Natural killer cell (primary cell): ENCODE measurements at regions not wholly inside any gene's neighbourhood (a gene's known extent, or its start where the extent isn't known, plus 50 kb on each side); places are given as distances from the start of the nearest gene placed in this dataset.
"Not testable (repeated sequence)": the region's sequence is repeated elsewhere in the genome, so short reads cannot be mapped to it uniquely, and the experiment has no call there.

Source experiments
- ATAC-seq, 3 donors: fragments of 150-1000 bp in 2 of 3; fragments of 200-7000 bp in 1 of 3; cut with Tn5 transposase; 1 replicate in 1 of 3; 2 replicates in 2 of 3; pipeline ENCODE4 v1.10.0; 2021; ENCODE audit warnings: mild to moderate bottlenecking in 2 of 3, moderate library complexity in 2 of 3
- DNase-seq, 2 donors: peaks; one replicate each; pipeline versions ENCODE4 v3.0.0 to v3.0.0-alpha.2; 2013 to 2021; ENCODE audit warnings: mixed read lengths in 1 of 2
- H3K27ac ChIP-seq: one replicate; pipeline ENCODE4 v1.5.1; 2013; ENCODE audit warnings: mild to moderate bottlenecking, low read length
- H3K27me3 ChIP-seq: one replicate; pipeline ENCODE4 v1.6.1; 2013; ENCODE audit warnings: low read length; ENCODE audit not compliant: control insufficient read depth, insufficient read depth
- H3K36me3 ChIP-seq: one replicate; pipeline ENCODE4 v1.6.1; 2013; ENCODE audit warnings: low read length; ENCODE audit not compliant: control insufficient read depth, insufficient read depth
- H3K4me1 ChIP-seq: one replicate; pipeline ENCODE4 v1.6.1; 2013; ENCODE audit warnings: low read length; ENCODE audit not compliant: control insufficient read depth, insufficient read depth
- H3K4me3 ChIP-seq: one replicate; pipeline ENCODE4 v1.5.1; 2013; ENCODE audit warnings: low read length
- H3K9me3 ChIP-seq: one replicate; pipeline ENCODE4 v1.6.1; 2013; ENCODE audit warnings: low read length; ENCODE audit not compliant: control insufficient read depth, insufficient read depth
- H3K27ac Mint-ChIP-seq, 2 donors: one replicate each; pipeline ENCODE4 v1.8.0; 2022; ENCODE audit warnings: mild to moderate bottlenecking in 2 of 2, mixed read lengths in 2 of 2, moderate library complexity in 1 of 2
- H3K27me3 Mint-ChIP-seq, 2 donors: one replicate each; pipeline ENCODE4 v1.8.0; 2022; ENCODE audit warnings: low read depth in 2 of 2, mixed read lengths in 2 of 2
- H3K36me3 Mint-ChIP-seq: one replicate; pipeline ENCODE4 v1.8.0; 2022; ENCODE audit warnings: mixed read lengths
- H3K4me1 Mint-ChIP-seq, 2 donors: one replicate each; pipeline ENCODE4 v1.8.0; 2022; ENCODE audit warnings: mixed read lengths in 2 of 2
- H3K4me3 Mint-ChIP-seq: one replicate; pipeline ENCODE4 v1.8.0; 2022; ENCODE audit warnings: mild to moderate bottlenecking, moderate library complexity, mixed read lengths
- H3K9me3 Mint-ChIP-seq, 2 donors: one replicate each; pipeline ENCODE4 v1.8.0; 2022; ENCODE audit warnings: mixed read lengths in 2 of 2
- WGBS: methylation state at CpG from one replicate; pipeline ENCODE4 v1.1.7; 2013; ENCODE audit warnings: missing lambda C conversion rate; ENCODE audit not compliant: insufficient coverage; 5-methylcytosine and 5-hydroxymethylcytosine counted together
- intact Hi-C: fragments of 100-400 bp; cut with micrococcal nuclease; formaldehyde crosslinking; loops from one replicate; pipeline ENCODE4 v1.14.2; 2022
- TF ChIP-seq, protein P1 (sequence below): fragments of 200-600 bp; IDR thresholded peaks from one replicate; pipeline ENCODE4 v1.8.0; 2022; ENCODE audit warnings: antibody characterized with exemption

DNA sequence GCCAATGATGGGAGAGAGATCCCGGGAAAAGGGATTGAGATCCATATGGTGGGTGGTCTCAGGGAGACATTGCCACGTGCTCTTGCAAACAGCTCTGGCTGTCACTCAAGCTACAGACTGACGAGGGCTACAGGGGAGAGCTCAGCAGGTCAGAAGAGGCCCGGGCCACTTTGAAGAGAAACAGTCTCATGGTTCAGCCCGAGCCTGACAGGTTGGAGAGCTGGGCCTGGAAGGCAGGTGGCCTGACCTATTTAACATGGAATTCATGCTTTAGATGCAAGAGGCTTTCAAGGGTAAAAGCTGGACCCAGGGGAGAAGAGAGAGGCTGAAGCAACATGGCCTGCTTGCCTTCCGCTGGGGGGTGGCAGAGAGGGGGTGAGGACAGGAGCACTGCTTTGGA lies 81.0 kb upstream of the BRD7 start:
- Histone ChIP-seq H3K9me3 (no peaks in the 10 kb centered on the region), H3K4me3 (no peak overlapping the region), H3K36me3 (no peaks in the 10 kb centered on the region), H3K4me1 (no peaks in the 10 kb centered on the region), H3K27ac (no peak overlapping the region), H3K27me3 (no peaks in the 10 kb centered on the region)
- DNase-seq (no peak), ATAC-seq (no peak)
- Mint-ChIP-seq H3K4me1 (no peaks in the 10 kb centered on the region), H3K9me3 (no peaks in the 10 kb centered on the region), H3K36me3 (no peaks in the 10 kb centered on the region), H3K4me3 (no peak overlapping the region), H3K27me3 (peaks cover 11 to 14% of the 10 kb centered on the region in 2 donors), H3K27ac (no peak overlapping the region)
- intact Hi-C loops: no loop called here
- TF ChIP-seq, protein P1, sequence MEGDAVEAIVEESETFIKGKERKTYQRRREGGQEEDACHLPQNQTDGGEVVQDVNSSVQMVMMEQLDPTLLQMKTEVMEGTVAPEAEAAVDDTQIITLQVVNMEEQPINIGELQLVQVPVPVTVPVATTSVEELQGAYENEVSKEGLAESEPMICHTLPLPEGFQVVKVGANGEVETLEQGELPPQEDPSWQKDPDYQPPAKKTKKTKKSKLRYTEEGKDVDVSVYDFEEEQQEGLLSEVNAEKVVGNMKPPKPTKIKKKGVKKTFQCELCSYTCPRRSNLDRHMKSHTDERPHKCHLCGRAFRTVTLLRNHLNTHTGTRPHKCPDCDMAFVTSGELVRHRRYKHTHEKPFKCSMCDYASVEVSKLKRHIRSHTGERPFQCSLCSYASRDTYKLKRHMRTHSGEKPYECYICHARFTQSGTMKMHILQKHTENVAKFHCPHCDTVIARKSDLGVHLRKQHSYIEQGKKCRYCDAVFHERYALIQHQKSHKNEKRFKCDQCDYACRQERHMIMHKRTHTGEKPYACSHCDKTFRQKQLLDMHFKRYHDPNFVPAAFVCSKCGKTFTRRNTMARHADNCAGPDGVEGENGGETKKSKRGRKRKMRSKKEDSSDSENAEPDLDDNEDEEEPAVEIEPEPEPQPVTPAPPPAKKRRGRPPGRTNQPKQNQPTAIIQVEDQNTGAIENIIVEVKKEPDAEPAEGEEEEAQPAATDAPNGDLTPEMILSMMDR: no peak
- WGBS: 70% methylated on average over 6 of the region's 6 CpGs

DNA sequence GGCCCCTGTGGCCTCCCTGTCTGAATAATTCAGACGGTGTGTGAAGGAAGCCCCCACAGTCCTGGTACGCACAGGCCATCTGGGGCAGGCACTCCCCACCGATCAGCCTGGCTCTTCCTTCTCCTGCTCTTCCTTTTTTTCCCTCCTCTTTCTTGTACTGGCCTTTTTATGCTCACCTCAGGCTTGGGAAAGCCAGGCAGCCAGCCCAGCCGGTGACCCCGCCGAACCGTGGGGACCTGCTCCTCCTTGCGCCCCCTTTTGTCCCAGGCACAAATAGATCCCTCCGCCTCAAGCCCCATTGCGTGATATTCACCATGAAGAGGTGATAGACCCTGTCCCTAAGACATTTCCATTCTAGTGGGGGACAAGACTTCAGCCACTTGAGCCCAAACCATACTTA lies 80.2 kb upstream of the BRD7 start:
- intact Hi-C loops: no loop called here
- WGBS: 87% methylated on average over 10 of the region's 10 CpGs
- no peaks in the 10 kb centered on the region for H3K9me3 Mint-ChIP-seq
- H3K4me1 ChIP-seq: no peaks in the 10 kb centered on the region
- DNase-seq (no peak), ATAC-seq (no peak)
- no peak overlapping the region for H3K4me3 Mint-ChIP-seq
- no peak overlapping the region for H3K27ac ChIP-seq
- peaks cover 12 to 14% of the 10 kb centered on the region in 2 donors for H3K27me3 Mint-ChIP-seq
- H3K27ac Mint-ChIP-seq: no peak overlapping the region
- no peak overlapping the region for H3K4me3 ChIP-seq
- no peaks in the 10 kb centered on the region for H3K36me3 Mint-ChIP-seq
- H3K9me3 ChIP-seq: no peaks in the 10 kb centered on the region
- H3K4me1 Mint-ChIP-seq: no peaks in the 10 kb centered on the region
- TF ChIP-seq, protein P1: no peak
- no peaks in the 10 kb centered on the region for H3K27me3 ChIP-seq
- H3K36me3 ChIP-seq: no peaks in the 10 kb centered on the region

DNA sequence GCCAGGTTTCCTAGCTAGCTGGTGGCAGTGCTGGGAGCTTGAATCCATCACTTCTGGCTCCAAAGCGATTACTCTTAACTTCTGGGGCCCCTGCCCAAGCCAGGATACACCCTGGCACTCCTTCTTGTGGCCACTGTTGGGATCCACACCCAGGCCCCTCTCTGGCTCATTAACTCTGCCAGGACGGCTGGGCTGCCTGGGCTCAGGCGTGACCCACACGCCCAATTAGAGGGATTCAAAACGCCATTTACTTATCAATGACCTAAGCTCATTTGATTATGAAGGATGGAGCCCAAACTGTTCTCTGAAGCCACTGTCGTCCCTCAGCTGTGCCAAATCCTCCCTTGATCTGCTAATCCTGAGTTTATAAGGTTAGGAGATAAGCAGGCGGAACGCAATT lies 79.7 kb upstream of the BRD7 start:
- no peaks in the 10 kb centered on the region for H3K4me1 Mint-ChIP-seq

DNA sequence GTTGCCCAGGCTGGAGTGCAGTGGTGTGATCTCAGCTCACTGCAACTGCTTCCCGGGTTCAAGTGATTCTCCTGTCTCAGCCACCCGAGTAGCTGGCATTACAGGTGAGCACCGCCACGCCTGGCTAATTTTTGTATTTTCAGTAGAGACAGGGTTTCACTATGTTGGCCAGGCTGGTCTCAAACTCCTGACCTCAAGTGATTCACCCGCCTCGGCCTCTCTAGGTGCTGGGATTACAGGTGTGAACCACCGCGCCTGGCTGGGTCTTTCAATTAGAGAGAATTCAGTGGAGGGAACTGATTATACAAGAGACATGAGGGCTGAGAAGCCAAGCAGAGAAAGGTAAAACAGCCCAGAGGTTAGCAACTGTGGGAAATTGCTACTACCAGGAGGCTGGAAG lies 78.6 kb upstream of the BRD7 start:
- H3K27me3 ChIP-seq, H3K36me3 Mint-ChIP-seq, H3K27ac Mint-ChIP-seq, H3K4me3 Mint-ChIP-seq, H3K4me1 ChIP-seq, H3K4me1 Mint-ChIP-seq, DNase-seq, intact Hi-C loops, ATAC-seq, H3K4me3 ChIP-seq, H3K9me3 Mint-ChIP-seq, H3K36me3 ChIP-seq, H3K27ac ChIP-seq, H3K9me3 ChIP-seq: not testable (repeated sequence)
- peaks cover 14 to 25% of the 10 kb centered on the region in 2 donors for H3K27me3 Mint-ChIP-seq
- WGBS: 81% methylated on average over 8 of the region's 8 CpGs

More for the DNA sequence above, 79.7 kb upstream of the BRD7 start:
- DNase-seq (no peak), ATAC-seq (no peak)
- H3K9me3 ChIP-seq: no peaks in the 10 kb centered on the region
- Mint-ChIP-seq H3K27ac (no peak overlapping the region), H3K36me3 (no peaks in the 10 kb centered on the region), H3K4me3 (no peak overlapping the region), H3K27me3 (peaks cover 14 to 19% of the 10 kb centered on the region in 2 donors), H3K9me3 (no peaks in the 10 kb centered on the region)
- H3K27me3 ChIP-seq: no peaks in the 10 kb centered on the region
- H3K36me3 ChIP-seq: no peaks in the 10 kb centered on the region
- no peak overlapping the region for H3K4me3 ChIP-seq
- no peak overlapping the region for H3K27ac ChIP-seq
- intact Hi-C loops: no loop called here
- no peaks in the 10 kb centered on the region for H3K4me1 ChIP-seq
- 85% methylated on average over 8 of the region's 8 CpGs for WGBS
- TF ChIP-seq, protein P1: no peak
